C4-2B (cell line): ENCODE measurements at regions not wholly inside any gene's neighbourhood (a gene's known extent, or its start where the extent isn't known, plus 50 kb on each side); places are given as distances from the start of the nearest gene placed in this dataset.

Experiments
- CTCF ChIP-seq: fragments of 450-650 bp; conservative IDR thresholded peaks from 2 replicates; pipeline ENCODE4 v1.5.1; 2017; ENCODE audit warnings: mild to moderate bottlenecking
- ZFX ChIP-seq: fragments of 450-650 bp; IDR thresholded peaks from 2 replicates; pipeline ENCODE4 v1.6.1; 2017

GRCh38 chr5:84885485-84886258 lies 501.0 kb upstream of the EDIL3 start:
- TF ChIP-seq CTCF: no peak
- TF ChIP-seq ZFX: no peak
